ENCODE measurements at regions not wholly inside any gene's neighbourhood (a gene's known extent, or its start where the extent isn't known, plus 50 kb on each side); places are given as distances from the start of the nearest gene placed in this dataset.

DNA sequence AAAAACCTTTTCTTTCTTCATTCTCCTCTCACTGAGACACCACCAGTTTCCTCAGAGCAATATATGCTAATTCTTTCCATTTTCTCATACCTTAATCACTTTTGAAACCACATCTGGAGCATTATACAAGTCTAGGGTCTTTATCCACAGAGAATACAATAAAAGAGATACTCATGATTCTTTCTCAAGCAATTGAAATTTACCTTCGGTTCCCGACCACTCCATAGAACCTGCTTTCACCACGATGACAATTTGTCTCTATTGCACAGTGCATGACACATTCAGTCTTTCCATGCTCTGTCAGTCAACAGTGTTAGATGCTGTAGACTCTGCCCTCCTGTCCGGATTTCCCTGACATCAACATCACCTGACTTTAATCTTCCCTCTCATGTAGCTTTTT lies 409.3 kb upstream of the NWD2 start:
- DNase-seq, result no peak

DNA sequence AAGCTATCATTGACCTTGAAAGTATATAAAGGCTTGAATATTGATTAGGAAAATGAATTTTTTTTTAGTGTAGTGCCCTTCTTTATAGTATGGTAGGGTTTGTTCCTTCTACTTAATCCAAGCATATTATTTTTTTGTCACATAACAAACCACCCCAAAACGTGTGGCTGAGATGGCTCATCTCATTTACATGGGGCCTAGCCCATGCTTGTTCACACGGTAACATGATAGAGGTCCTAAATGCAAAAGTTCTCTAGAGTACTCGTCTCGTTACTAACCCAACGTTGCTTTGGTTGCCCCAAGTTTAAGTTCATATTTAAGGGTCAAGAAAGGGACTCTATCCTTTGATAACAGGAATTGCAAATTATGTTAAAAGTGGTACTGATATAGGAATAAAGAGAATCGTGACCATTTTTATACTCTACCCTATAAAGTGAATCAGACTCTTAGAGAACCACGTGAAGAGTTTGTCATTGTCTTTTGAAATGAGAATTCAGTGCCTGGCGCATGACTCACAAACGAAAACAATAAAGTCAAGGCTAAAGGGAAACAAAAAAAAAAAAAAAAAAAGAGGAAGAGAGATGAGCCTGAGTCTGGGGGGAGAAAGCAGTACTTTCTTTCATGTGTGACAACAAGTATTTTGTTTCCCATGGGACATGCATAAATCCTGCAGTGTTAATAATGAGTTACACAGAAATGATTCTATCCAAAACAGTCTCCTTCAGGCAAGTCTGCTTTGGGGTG lies 402.8 kb upstream of the NWD2 start:
- DNase-seq, result no peak

GRCh38 chr4:36844448-36844847 lies 400.1 kb upstream of the NWD2 start:
- no peak for DNase-seq

- no peak for DNase-seq
These were observed 391.7 kb upstream of the NWD2 start for GRCh38 chr4:36852856-36853255.

DNA sequence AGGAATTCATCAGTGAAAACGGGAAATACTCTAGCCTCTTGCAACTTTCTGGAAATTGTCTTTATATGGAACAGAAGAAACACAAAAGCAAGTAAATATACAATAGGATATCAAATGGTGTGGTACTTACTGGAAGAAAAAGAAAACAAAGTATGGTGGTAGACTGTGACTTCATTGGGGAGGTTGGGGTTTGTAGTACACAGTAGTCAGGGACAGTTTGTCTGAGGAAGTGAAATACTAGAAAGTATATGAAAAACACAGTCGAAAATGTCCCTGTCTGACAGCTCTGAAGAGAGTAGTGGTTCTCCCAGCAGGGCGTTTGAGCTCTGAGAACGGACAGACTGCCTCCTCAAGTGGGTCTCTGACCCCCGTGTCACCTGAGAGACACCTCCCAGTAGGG lies 390.0 kb upstream of the NWD2 start:
- no peak for DNase-seq

DNA sequence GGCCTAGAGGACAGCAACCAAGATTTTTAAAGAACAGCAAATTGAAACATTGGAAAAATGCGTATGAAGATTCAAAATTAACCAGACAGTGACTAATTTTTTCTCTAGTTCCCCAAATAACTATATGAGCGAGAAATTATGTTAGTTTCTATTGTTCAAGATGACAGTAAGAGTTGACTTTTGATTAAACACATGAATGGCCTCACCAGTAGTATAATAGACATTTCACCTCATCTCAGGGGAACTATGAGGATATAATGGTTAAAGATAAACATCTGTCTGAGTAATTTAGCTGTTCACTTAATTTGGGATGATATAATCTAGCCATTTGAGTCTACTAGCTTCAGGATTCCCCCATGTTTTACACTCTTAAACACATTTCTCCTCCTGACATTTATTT lies 380.9 kb upstream of the NWD2 start:
- DNase-seq, result no peak

- no peak for DNase-seq
These were observed 374.4 kb upstream of the NWD2 start for GRCh38 chr4:36870121-36870520.

DNA sequence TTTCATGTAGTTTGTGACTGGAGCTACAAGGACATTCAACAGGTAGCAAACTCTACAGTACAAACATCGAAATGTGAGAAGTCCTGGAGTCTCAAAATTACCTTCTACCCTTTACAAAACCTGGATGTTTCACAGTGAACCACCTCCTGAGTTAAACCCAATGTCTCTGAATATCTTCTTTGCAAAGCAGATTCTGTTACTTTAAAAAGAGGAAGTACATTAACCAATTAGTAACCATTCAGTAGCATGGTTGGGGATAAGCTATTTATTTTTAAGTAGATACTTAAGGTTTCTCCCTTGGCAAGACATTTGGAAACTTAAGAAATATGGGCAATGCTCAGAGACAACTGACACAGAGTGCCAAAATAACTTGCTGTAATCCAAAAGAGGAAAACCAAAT lies 371.9 kb upstream of the NWD2 start:
- DNase-seq, result no peak

DNA sequence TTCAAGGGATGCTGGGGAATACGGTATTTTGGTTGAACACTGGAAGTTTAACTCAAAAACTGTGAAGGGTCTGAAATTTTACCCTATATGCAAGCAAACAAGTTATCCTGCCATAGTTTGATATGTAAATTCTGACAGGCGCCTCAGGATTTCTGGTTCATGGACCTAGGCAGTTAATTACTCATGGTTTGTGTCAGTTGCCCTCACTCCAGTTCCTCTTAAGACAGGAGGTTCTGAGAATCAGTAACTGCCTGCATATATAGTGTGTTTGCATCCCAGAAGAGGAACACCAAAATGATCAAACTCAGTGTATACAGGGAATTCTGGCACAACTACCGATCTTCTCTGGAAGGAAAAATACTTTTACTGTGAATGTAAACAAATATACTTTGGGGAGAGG lies 360.4 kb upstream of the NWD2 start:
- DNase-seq, result no peak

GRCh38 chr4:36891971-36892370 lies 352.6 kb upstream of the NWD2 start:
- DNase-seq, result no peak

- no peak for DNase-seq
These were observed 344.0 kb upstream of the NWD2 start for GRCh38 chr4:36900446-36900987.

GRCh38 chr4:36904823-36905222 lies 339.7 kb upstream of the NWD2 start:
- no peak for DNase-seq

GRCh38 chr4:36914106-36914505 lies 330.4 kb upstream of the NWD2 start:
- no peak for DNase-seq

DNA sequence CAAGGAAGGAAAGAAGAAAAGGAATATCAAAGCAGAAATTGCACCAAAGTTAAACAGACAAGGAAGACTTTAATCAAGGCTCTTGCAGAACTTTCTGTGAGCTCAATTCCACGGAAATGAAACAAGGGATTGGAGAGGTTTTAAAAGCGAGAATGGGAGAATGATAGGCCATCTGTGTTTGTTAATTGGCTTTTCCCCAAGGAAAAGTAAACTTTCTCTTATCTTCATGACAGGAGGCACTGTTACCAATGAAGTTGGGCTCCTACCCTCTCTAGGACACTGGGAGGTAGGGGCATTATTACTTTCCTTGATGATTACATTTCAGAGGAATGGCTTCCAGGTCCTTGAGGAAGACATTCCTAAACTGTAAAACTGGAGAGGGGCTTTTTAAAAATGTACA lies 328.8 kb upstream of the NWD2 start:
- no peak for DNase-seq

DNA sequence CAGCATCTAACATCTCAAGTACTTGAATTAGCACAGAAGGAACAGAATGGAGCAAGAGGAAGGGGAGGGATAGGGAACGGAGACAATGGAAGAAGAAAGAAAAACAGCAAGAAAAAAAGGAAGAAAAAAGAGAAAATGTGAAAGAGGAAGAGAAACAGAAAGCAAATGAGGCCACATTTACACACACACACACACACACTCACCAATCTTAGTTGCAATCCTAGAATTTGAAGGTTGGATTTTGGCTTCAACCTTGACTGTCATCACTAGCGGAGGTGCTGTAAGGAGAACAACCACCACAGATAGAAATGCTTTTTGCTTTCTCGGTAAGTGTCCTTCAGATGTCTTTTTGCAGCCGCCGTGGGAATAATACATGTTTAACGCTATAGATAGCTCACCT lies 327.1 kb upstream of the NWD2 start:
- DNase-seq, result no peak

GRCh38 chr4:36919721-36920120 lies 324.8 kb upstream of the NWD2 start:
- DNase-seq, result no peak

GRCh38 chr4:36921476-36922216 lies 322.9 kb upstream of the NWD2 start:
- DNase-seq, result no peak

DNA sequence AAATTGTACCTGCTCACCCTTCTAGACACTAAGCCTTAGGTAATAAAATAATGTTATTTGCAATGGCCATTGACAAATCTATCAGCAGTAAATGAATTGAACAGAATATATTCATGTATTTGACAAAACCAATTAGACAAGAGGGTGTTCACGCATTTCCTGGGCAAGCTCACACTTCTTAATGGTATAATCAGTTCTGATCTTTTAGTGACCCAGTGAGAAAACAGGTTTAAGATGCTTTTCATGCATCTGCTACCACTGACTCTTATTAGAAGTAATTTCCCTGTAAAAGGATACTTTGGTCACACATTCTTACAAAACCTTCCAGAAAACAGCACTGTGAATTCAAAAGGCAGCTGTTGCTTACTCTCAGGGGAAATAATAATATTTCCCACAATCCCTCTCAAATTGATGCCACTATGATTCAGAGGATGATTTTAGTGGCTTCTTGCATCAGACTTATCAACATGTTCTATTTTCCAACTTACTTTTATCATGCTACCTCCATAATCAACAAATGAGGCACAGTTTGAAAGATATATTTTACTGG lies 313.9 kb upstream of the NWD2 start:
- DNase-seq, result no peak

- DNase-seq, result no peak
These were observed 300.3 kb upstream of the NWD2 start for GRCh38 chr4:36944232-36944631.

- no peak for DNase-seq
These were observed 283.1 kb upstream of the NWD2 start for GRCh38 chr4:36961420-36961819.

- DNase-seq, result no peak
These were observed 277.6 kb upstream of the NWD2 start for GRCh38 chr4:36966756-36967460.

DNA sequence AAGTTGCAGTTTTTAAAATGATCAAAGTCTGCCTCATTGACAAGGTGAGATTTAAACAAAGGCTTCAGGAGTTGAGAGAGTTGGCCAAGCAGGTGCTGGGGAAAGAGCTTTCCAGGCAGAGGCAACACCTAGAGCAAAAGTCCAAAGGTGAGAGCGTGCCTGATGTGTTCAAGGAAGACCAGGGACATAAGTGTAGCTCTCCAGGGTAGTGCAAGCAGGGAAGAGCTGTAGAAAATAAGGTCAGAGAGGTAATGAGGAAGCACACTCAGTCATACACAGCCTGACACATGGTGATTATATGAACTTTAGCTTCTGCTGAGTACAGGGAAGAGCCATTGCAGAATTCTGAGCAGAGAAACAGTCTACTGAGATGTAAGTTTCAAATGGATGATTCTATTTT lies 265.0 kb upstream of the NWD2 start:
- no peak for DNase-seq

DNA sequence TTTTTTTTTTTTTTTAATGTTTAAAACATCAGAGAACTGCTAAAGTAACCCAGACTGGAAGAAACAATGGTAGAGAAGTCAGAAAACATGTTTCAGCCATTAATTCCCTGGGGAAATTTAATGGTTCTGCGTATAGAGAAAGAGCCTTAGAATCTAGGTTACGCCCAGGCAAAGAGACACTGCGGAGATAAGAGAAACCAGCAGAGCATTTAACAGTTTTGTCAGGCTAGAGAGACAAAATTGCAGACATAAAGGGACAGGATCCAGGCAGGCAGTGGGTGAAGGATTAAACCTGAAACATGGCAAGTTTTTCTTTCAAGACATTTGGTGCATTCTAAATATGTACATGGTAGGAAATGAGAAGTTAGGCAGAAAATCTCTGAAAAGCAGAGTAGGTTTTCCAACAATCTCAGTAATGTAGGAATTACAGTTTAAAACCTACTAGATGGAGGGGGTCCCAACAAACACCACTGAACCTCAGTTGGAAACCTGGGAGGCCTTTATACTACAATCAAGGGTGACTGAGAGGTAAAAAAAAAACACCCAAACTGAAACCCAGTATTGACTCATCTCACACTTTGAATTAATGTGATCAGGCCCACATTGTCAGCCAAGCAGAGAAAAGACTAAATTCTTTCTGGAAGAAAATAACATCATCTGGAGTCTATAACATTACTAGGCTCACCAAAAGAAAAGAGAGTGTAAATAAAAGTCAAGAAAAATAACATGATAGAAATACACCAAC lies 254.2 kb upstream of the NWD2 start:
- DNase-seq, result no peak
